MM.1S (cell line): ENCODE measurements at regions not wholly inside any gene's neighbourhood (a gene's known extent, or its start where the extent isn't known, plus 50 kb on each side); places are given as distances from the start of the nearest gene placed in this dataset.

ENCODE experiments used
- EZH2 ChIP-seq: fragments of 300-600 bp; sonication (generic); optimal IDR thresholded peaks from 2 replicates; pipeline ENCODE3; 2017; ENCODE audit warnings: low read depth, mild to moderate bottlenecking, antibody characterized with exemption, low read length, mixed read lengths
- EZH2phosphoT487 ChIP-seq: fragments of 300-600 bp; sonication (generic); IDR thresholded peaks from 2 replicates; pipeline ENCODE4 v1.6.1; 2018; ENCODE audit warnings: antibody characterized with exemption, low read length
- TF ChIP-seq, protein P1 (sequence below): fragments of 300-600 bp; sonication (generic); IDR thresholded peaks from 2 replicates; pipeline ENCODE4 v1.5.1; 2016; ENCODE audit warnings: antibody characterized with exemption, low read length, mixed read lengths

- TF ChIP-seq, protein P1, sequence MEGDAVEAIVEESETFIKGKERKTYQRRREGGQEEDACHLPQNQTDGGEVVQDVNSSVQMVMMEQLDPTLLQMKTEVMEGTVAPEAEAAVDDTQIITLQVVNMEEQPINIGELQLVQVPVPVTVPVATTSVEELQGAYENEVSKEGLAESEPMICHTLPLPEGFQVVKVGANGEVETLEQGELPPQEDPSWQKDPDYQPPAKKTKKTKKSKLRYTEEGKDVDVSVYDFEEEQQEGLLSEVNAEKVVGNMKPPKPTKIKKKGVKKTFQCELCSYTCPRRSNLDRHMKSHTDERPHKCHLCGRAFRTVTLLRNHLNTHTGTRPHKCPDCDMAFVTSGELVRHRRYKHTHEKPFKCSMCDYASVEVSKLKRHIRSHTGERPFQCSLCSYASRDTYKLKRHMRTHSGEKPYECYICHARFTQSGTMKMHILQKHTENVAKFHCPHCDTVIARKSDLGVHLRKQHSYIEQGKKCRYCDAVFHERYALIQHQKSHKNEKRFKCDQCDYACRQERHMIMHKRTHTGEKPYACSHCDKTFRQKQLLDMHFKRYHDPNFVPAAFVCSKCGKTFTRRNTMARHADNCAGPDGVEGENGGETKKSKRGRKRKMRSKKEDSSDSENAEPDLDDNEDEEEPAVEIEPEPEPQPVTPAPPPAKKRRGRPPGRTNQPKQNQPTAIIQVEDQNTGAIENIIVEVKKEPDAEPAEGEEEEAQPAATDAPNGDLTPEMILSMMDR = no peak
- TF ChIP-seq EZH2 (no peak), EZH2phosphoT487 (no peak)
Observed at GRCh38 chr14:55898938-55899337, 219.3 kb upstream of the PELI2 start.
